Activated naive CD8-positive, alpha-beta T cell treated with anti-CD3 and anti-CD28 coated beads for 36 hours (primary cell): ENCODE measurements at regions not wholly inside any gene's neighbourhood (a gene's known extent, or its start where the extent isn't known, plus 50 kb on each side); places are given as distances from the start of the nearest gene placed in this dataset.
"Not testable (repeated sequence)": the region's sequence is repeated elsewhere in the genome, so short reads cannot be mapped to it uniquely, and the experiment has no call there.

Source experiments
- DNase-seq: peaks from one replicate; pipeline ENCODE4 v3.0.0; 2021
- H3K27ac Mint-ChIP-seq: one replicate; pipeline ENCODE4 v1.8.0; 2022; ENCODE audit warnings: mild to moderate bottlenecking, moderate library complexity, mixed read lengths
- H3K27me3 Mint-ChIP-seq: one replicate; pipeline ENCODE4 v1.8.0; 2022; ENCODE audit warnings: mild to moderate bottlenecking, mixed read lengths
- H3K36me3 Mint-ChIP-seq: one replicate; pipeline ENCODE4 v1.8.0; 2021; ENCODE audit warnings: mild to moderate bottlenecking, mixed read lengths
- H3K4me1 Mint-ChIP-seq: one replicate; pipeline ENCODE4 v1.8.0; 2021; ENCODE audit warnings: mixed read lengths
- H3K4me3 Mint-ChIP-seq: one replicate; pipeline ENCODE4 v1.8.0; 2022; ENCODE audit warnings: mild to moderate bottlenecking, moderate library complexity, mixed read lengths
- H3K9me3 Mint-ChIP-seq: one replicate; pipeline ENCODE4 v1.8.0; 2022; ENCODE audit warnings: mixed read lengths

GRCh38 chr11:69580529-69580928, 60.4 kb upstream of the CCND1 start:
- Mint-ChIP-seq H3K36me3 (no peaks in the 10 kb centered on the region), H3K4me3 (no peak overlapping the region), H3K9me3 (peaks cover 5% of the 10 kb centered on the region), H3K27me3 (peaks cover 27% of the 10 kb centered on the region), H3K4me1 (no peaks in the 10 kb centered on the region), H3K27ac (no peak overlapping the region)
- no peak for DNase-seq

GRCh38 chr11:69582756-69583467, 58.0 kb upstream of the CCND1 start:
- Mint-ChIP-seq H3K9me3 (peaks cover 5% of the 10 kb centered on the region), H3K4me3 (no peak overlapping the region), H3K36me3 (no peaks in the 10 kb centered on the region), H3K27me3 (peaks cover 18% of the 10 kb centered on the region), H3K27ac (no peak overlapping the region), H3K4me1 (no peaks in the 10 kb centered on the region)
- DNase-seq, result no peak

- peaks cover 18% of the 10 kb centered on the region for H3K27me3 Mint-ChIP-seq
- H3K4me3 Mint-ChIP-seq, result no peak overlapping the region
- no peak for DNase-seq
Observed at GRCh38 chr11:69584160-69584559, 56.8 kb upstream of the CCND1 start.

GRCh38 chr11:69585385-69585784, 55.6 kb upstream of the CCND1 start:
- no peak for DNase-seq
- Mint-ChIP-seq H3K4me1 (no peaks in the 10 kb centered on the region), H3K27me3 (peaks cover 18% of the 10 kb centered on the region)

More at GRCh38 chr11:69584160-69584559, 56.8 kb upstream of the CCND1 start:
- no peaks in the 10 kb centered on the region for H3K4me1 Mint-ChIP-seq
- H3K36me3 Mint-ChIP-seq, result no peaks in the 10 kb centered on the region
- no peak overlapping the region for H3K27ac Mint-ChIP-seq
- peaks cover 5% of the 10 kb centered on the region for H3K9me3 Mint-ChIP-seq

GRCh38 chr11:69587454-69588090, 53.4 kb upstream of the CCND1 start:
- Mint-ChIP-seq H3K36me3 (no peaks in the 10 kb centered on the region), H3K27ac (no peak overlapping the region), H3K27me3 (peaks cover 18% of the 10 kb centered on the region), H3K4me1 (no peaks in the 10 kb centered on the region), H3K4me3 (no peak overlapping the region), H3K9me3 (peaks cover 5% of the 10 kb centered on the region)
- DNase-seq, result no peak

More at GRCh38 chr11:69585385-69585784, 55.6 kb upstream of the CCND1 start:
- Mint-ChIP-seq H3K36me3 (no peaks in the 10 kb centered on the region), H3K27ac (no peak overlapping the region), H3K4me3 (no peak overlapping the region), H3K9me3 (peaks cover 5% of the 10 kb centered on the region)

- DNase-seq, result no peak
- Mint-ChIP-seq H3K4me1 (no peaks in the 10 kb centered on the region), H3K36me3 (no peaks in the 10 kb centered on the region), H3K4me3 (no peak overlapping the region), H3K9me3 (peaks cover 5% of the 10 kb centered on the region), H3K27me3 (peaks cover 18% of the 10 kb centered on the region), H3K27ac (no peak overlapping the region)
Observed at GRCh38 chr11:69588270-69588669, 52.7 kb upstream of the CCND1 start.

GRCh38 chr11:69590088-69590487, 50.9 kb upstream of the CCND1 start:
- DNase-seq, H3K9me3 Mint-ChIP-seq, H3K27me3 Mint-ChIP-seq, H3K27ac Mint-ChIP-seq, H3K4me1 Mint-ChIP-seq, H3K36me3 Mint-ChIP-seq, H3K4me3 Mint-ChIP-seq: not testable (repeated sequence)
